GM18867 (cell line): ENCODE measurements at regions not wholly inside any gene's neighbourhood (a gene's known extent, or its start where the extent isn't known, plus 50 kb on each side); places are given as distances from the start of the nearest gene placed in this dataset.

Source experiments
- ATAC-seq: cut with Tn5 transposase; IDR thresholded peaks from one replicate; pipeline ENCODE4 v1.9.1; 2021; ENCODE audit warnings: mild to moderate bottlenecking, moderate library complexity; ENCODE audit not compliant: unreplicated experiment

GRCh38 chr11:116104498-116105174 is 600.4 kb upstream of the CADM1 start:
- ATAC-seq, result no peak

GRCh38 chr11:116101902-116102301 is 597.7 kb upstream of the CADM1 start:
- no peak for ATAC-seq

GRCh38 chr11:116100016-116100415 is 595.8 kb upstream of the CADM1 start:
- no peak for ATAC-seq

GRCh38 chr11:116099541-116099940 is 595.3 kb upstream of the CADM1 start:
- ATAC-seq, result no peak

- no peak for ATAC-seq
Measured at GRCh38 chr11:116096272-116096995, 592.2 kb upstream of the CADM1 start.

DNA sequence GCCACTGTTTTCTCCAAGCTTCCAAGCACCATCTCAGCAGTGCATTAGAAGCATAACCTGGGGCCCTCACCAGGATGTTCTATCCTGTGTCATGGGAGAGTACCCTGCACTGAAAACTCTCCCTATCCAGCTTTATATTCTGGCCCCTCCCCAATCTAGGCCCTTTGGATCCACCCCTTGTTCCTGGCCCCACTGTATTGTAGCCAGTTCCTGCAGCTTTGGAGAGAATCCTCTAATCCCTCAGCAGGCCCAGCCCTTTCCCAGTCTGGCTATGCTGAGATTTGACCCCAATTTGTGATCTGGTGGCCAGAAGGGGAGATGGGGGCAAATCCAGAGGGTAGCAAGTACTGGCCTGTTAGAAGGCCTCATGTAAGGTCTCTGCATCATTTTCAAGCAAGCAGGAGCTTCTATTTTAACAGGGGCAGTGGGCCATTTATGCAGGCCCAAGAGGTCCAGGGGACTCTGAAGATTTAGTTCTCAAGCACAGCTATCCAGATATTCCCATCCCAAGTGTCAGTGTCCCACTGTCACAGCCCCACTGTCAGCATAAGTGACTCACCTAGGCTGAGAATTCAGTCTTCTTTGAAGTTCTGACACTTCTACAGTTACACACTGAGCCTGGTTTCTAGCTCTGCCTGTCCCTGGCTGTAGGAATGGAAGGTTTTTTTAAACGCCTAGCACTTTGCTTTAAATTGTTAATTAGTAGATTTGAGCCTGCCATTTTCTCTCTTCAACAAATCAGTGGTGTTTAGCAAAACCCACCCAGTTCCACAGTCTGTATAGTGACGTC is 589.5 kb upstream of the CADM1 start:
- no peak for ATAC-seq

DNA sequence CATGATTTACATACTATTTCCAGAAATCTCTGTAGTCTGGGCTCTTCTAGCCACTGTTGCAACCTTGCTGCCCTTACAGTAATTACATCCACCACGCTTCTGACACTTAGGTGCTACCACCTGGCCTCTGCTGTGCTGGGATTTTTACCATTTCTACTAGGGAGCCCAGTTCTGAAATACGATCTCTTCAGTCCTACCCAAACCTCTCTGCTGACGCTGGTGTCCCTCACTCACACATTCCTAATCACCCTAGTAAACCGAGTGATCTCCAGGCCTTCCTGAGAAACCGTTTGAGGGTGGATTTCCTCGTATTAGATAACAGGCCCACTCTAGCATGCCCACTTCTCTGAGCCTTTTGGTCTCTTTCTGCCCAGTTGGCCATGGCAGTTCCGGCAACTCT is 588.9 kb upstream of the CADM1 start:
- ATAC-seq, result no peak

DNA sequence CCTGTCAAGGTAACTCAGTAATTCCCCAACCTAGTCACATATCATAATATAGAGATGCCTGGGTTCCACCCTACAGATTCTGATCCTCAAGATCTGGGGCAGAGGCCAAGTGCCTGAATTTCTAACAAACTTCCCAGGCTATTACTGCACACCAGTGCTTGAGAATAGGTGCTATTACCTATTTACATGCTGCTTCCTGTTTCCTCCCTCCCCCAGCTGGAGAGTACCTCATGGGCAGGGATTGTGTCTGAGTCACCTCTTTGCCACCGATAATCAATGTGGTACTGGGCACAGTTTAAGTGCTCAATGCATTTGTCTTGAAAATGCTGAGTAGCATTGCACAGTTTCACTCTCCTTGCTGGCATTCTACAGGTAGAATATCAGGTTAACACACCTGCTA is 582.2 kb upstream of the CADM1 start:
- no peak for ATAC-seq

- ATAC-seq, result no peak
Measured at GRCh38 chr11:116085031-116085635, 580.9 kb upstream of the CADM1 start.

GRCh38 chr11:116084511-116084910 is 580.3 kb upstream of the CADM1 start:
- ATAC-seq, result no peak

DNA sequence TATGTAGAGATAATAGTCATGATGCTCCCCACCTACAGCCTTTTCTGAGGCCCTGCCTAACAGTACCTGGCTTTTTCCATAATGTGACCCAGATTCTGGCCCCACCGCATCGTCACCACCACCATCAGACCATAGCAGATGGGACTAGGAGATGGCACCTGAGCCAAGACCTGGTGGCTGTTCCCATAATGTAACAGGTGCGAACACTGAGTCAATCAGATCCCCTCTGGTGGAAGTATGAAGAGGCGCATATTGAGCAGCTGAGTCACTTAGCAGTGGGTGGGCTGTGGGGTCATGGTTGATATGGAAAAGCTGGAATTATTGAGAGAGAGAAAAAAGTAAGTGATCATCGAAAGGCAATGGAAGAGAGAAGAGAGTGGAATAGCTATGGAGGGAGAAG is 578.0 kb upstream of the CADM1 start:
- ATAC-seq, result no peak

- ATAC-seq, result no peak
Measured at GRCh38 chr11:116079580-116079979, 575.4 kb upstream of the CADM1 start.

DNA sequence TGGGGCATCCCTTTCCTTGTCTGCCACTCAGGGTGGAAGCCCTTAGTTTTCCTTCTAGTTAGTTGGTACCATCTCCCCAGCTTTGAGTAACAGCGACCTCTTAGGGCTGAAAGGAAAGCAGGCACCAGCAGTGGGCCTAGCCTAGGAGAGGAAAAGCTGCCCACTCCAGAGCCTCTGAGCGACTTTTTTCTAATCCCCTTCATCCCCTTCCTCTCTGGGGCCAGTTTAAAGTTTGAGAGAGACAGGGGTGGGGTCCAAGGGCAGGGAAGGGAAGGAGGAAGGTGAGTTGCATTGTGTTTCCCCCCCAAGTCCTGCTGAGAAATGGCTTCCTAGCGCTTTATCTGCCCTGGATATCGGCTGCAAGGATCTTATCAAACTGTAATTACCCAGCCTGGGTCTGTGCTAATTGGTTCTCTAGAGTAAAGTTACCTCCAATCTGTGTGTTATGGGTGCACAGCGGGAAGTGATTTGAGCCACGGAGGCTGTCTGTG is 573.9 kb upstream of the CADM1 start:
- no peak for ATAC-seq

- ATAC-seq, result no peak
Measured at GRCh38 chr11:116077092-116077491, 572.9 kb upstream of the CADM1 start.

- ATAC-seq, result peak; percentile 88
Measured at GRCh38 chr11:116073854-116074837, 569.9 kb upstream of the CADM1 start.

DNA sequence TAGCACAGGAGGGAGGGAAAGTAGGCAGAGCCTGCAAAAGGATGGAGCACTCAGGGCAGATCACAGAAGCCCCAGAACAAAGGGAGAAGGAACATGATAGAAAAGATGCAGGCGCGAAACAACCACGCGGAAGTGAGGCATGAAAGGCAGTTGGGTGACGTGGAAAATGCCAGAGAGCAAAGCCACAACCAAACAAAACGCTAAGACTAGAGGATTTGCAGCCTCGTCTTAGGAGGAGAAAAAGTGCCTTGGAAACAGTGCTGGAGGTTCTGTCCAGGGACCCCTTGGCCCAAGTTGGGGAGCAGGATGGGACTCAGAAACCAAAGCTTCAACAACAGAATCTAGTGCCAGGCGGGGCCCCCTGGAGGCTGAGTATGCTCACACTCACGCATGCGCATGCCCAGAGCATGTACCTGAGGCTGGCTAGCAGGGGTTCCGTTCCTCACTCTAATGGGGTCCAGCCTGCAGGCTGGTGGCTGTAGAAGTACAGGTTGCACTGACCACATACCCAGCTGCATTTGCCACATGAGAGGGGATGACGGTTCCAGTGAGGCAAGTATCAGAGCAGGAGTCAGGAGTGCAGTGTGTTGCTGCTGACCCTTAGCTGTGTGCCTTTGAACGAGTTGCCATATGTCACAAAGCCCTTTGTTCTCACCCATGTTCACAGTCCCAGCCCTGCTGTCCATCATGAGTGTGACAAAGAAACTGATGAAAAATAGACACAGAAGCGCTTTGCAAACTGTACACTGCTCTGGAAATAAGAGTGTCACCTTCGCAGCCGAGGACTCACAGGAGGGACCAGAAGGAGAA is 568.6 kb upstream of the CADM1 start:
- no peak for ATAC-seq

GRCh38 chr11:116072133-116072532 is 567.9 kb upstream of the CADM1 start:
- ATAC-seq, result no peak

GRCh38 chr11:116071241-116071640 is 567.0 kb upstream of the CADM1 start:
- ATAC-seq, result no peak

GRCh38 chr11:116070520-116070919 is 566.3 kb upstream of the CADM1 start:
- ATAC-seq, result no peak
